Caco-2 (cell line): ENCODE measurements at regions not wholly inside any gene's neighbourhood (a gene's known extent, or its start where the extent isn't known, plus 50 kb on each side); places are given as distances from the start of the nearest gene placed in this dataset.
"Not testable (repeated sequence)": the region's sequence is repeated elsewhere in the genome, so short reads cannot be mapped to it uniquely, and the experiment has no call there.

Source experiments
- BruUV-seq: library from RNA; stranded (reverse); fragments of 400-500 nt; replicated peaks from 2 replicates; lab custom pipeline; 2021; lab: Mats Ljungman, UMichigan
- CTCF ChIA-PET: fragments of 300-600 bp; sonication (Branson Sonifier 250); formaldehyde crosslinking; loops from one replicate; lab custom pipeline; 2022; ENCODE audit warnings: antibody characterized with exemption; lab: Charles Lee
- POLR2A ChIA-PET: fragments of 300-600 bp; sonication (Branson Sonifier 250); formaldehyde crosslinking; loops from one replicate; lab custom pipeline; 2022; ENCODE audit warnings: antibody characterized with exemption; lab: Charles Lee
- DNase-seq, 2 experiments: peaks; one replicate each; pipeline versions ENCODE4 v3.0.0 to v3.0.0-alpha.2; 2020 to 2022
- H3K27me3 ChIP-seq: replicated peaks from 2 replicates; pipeline ENCODE4 v1.6.0; 2011; ENCODE audit warnings: low read length; ENCODE audit not compliant: control insufficient read depth, insufficient read depth
- H3K36me3 ChIP-seq: 2 replicates; pipeline ENCODE4 v1.5.1; 2011; ENCODE audit warnings: low read length; ENCODE audit not compliant: control insufficient read depth, insufficient read depth
- H3K4me1 ChIP-seq: fragments of 250-450 bp; sonication (Bioruptor Pico); 2 replicates; pipeline ENCODE4 v1.5.1; 2020; ENCODE audit warnings: mild to moderate bottlenecking
- H3K4me3 ChIP-seq: 2 replicates; pipeline ENCODE4 v1.5.1; 2011; ENCODE audit warnings: low read depth, mild to moderate bottlenecking, control low read depth, low read length
- H3K9me3 ChIP-seq: fragments of 250-450 bp; sonication (Bioruptor Pico); 2 replicates; pipeline ENCODE4 v1.5.1; 2020; ENCODE audit warnings: mild to moderate bottlenecking, moderate library complexity
- H3K27ac Mint-ChIP-seq: one replicate; pipeline ENCODE4 v1.8.0; 2022; ENCODE audit warnings: mixed read lengths; ENCODE audit not compliant: unreplicated experiment
- H3K27me3 Mint-ChIP-seq: one replicate; pipeline ENCODE4 v1.8.0; 2022; ENCODE audit warnings: mixed read lengths; ENCODE audit not compliant: insufficient read depth, unreplicated experiment
- H3K36me3 Mint-ChIP-seq: one replicate; pipeline ENCODE4 v1.8.0; 2022; ENCODE audit warnings: mild to moderate bottlenecking, mixed read lengths; ENCODE audit not compliant: insufficient read depth, unreplicated experiment
- H3K4me1 Mint-ChIP-seq: one replicate; pipeline ENCODE4 v1.8.0; 2022; ENCODE audit warnings: low read depth, mixed read lengths; ENCODE audit not compliant: unreplicated experiment
- H3K4me3 Mint-ChIP-seq: one replicate; pipeline ENCODE4 v1.8.0; 2022; ENCODE audit warnings: mild to moderate bottlenecking, moderate library complexity, mixed read lengths; ENCODE audit not compliant: unreplicated experiment
- H3K9me3 Mint-ChIP-seq: one replicate; pipeline ENCODE4 v1.8.0; 2022; ENCODE audit warnings: mixed read lengths; ENCODE audit not compliant: unreplicated experiment
- intact Hi-C: fragments of 100-400 bp; cut with micrococcal nuclease; formaldehyde crosslinking; loops from one replicate; pipeline ENCODE4 v1.10.0; 2022; ENCODE audit not compliant: unreplicated experiment

GRCh38 chr1:83213648-83214047, 785.3 kb downstream of the TTLL7 start:
- DNase-seq, H3K4me3 ChIP-seq, H3K4me1 Mint-ChIP-seq, H3K27ac Mint-ChIP-seq, H3K4me1 ChIP-seq, H3K4me3 Mint-ChIP-seq, H3K9me3 Mint-ChIP-seq, H3K27me3 ChIP-seq, POLR2A ChIA-PET, H3K9me3 ChIP-seq, BruUV-seq, H3K36me3 ChIP-seq, H3K36me3 Mint-ChIP-seq, CTCF ChIA-PET, H3K27me3 Mint-ChIP-seq, intact Hi-C loops: not testable (repeated sequence)

GRCh38 chr1:83212033-83212432, 786.9 kb downstream of the TTLL7 start:
- DNase-seq, H3K36me3 Mint-ChIP-seq, POLR2A ChIA-PET, BruUV-seq, H3K36me3 ChIP-seq, H3K27me3 Mint-ChIP-seq, CTCF ChIA-PET, H3K27me3 ChIP-seq, H3K4me1 Mint-ChIP-seq, H3K4me3 ChIP-seq, intact Hi-C loops, H3K4me3 Mint-ChIP-seq, H3K9me3 ChIP-seq, H3K4me1 ChIP-seq, H3K27ac Mint-ChIP-seq, H3K9me3 Mint-ChIP-seq: not testable (repeated sequence)

GRCh38 chr1:83208540-83208939, 790.4 kb downstream of the TTLL7 start:
- H3K4me1 ChIP-seq, H3K4me3 ChIP-seq, H3K4me3 Mint-ChIP-seq, DNase-seq, H3K36me3 Mint-ChIP-seq, H3K27ac Mint-ChIP-seq, H3K9me3 Mint-ChIP-seq, H3K4me1 Mint-ChIP-seq, POLR2A ChIA-PET, H3K27me3 Mint-ChIP-seq, intact Hi-C loops, H3K9me3 ChIP-seq, BruUV-seq, H3K27me3 ChIP-seq, H3K36me3 ChIP-seq, CTCF ChIA-PET: not testable (repeated sequence)

- DNase-seq, POLR2A ChIA-PET, H3K4me3 Mint-ChIP-seq, H3K4me1 Mint-ChIP-seq, H3K9me3 Mint-ChIP-seq, H3K4me1 ChIP-seq, H3K27me3 Mint-ChIP-seq, H3K4me3 ChIP-seq, CTCF ChIA-PET, H3K36me3 ChIP-seq, intact Hi-C loops, H3K36me3 Mint-ChIP-seq, H3K27me3 ChIP-seq, BruUV-seq, H3K27ac Mint-ChIP-seq, H3K9me3 ChIP-seq: not testable (repeated sequence)
These were observed 804.3 kb downstream of the TTLL7 start for GRCh38 chr1:83194610-83195009.

- Mint-ChIP-seq H3K4me3 (peak overlapping the region; percentile 86), H3K27ac (peak overlapping the region; percentile 90)
- H3K9me3 Mint-ChIP-seq, H3K27me3 ChIP-seq, H3K36me3 ChIP-seq, H3K4me1 ChIP-seq, CTCF ChIA-PET, intact Hi-C loops, H3K27me3 Mint-ChIP-seq, H3K4me1 Mint-ChIP-seq, POLR2A ChIA-PET, H3K36me3 Mint-ChIP-seq, H3K9me3 ChIP-seq: not testable (repeated sequence)
- H3K4me3 ChIP-seq, result peak overlapping the region; percentile 26
- DNase-seq, result peak; percentile 51 to 71
- BruUV-seq, result TSS peak; percentile 60
These were observed 816.8 kb downstream of the TTLL7 start for GRCh38 chr1:83182033-83182728.

GRCh38 chr1:83180621-83181020, 818.3 kb downstream of the TTLL7 start:
- H3K36me3 Mint-ChIP-seq, H3K9me3 Mint-ChIP-seq, intact Hi-C loops, H3K4me3 ChIP-seq, CTCF ChIA-PET, H3K9me3 ChIP-seq, H3K36me3 ChIP-seq, H3K27ac Mint-ChIP-seq, H3K4me1 ChIP-seq, H3K27me3 ChIP-seq, POLR2A ChIA-PET, BruUV-seq, DNase-seq, H3K4me3 Mint-ChIP-seq, H3K4me1 Mint-ChIP-seq, H3K27me3 Mint-ChIP-seq: not testable (repeated sequence)

- DNase-seq, POLR2A ChIA-PET, H3K27ac Mint-ChIP-seq, H3K36me3 Mint-ChIP-seq, CTCF ChIA-PET, H3K4me3 ChIP-seq, H3K4me1 Mint-ChIP-seq, BruUV-seq, H3K27me3 Mint-ChIP-seq, H3K9me3 ChIP-seq, H3K9me3 Mint-ChIP-seq, H3K4me3 Mint-ChIP-seq, H3K4me1 ChIP-seq, H3K36me3 ChIP-seq, intact Hi-C loops, H3K27me3 ChIP-seq: not testable (repeated sequence)
These were observed 831.3 kb downstream of the TTLL7 start for GRCh38 chr1:83167634-83168033.
